NB4 (cell line): ENCODE measurements at regions not wholly inside any gene's neighbourhood (a gene's known extent, or its start where the extent isn't known, plus 50 kb on each side); places are given as distances from the start of the nearest gene placed in this dataset.

Source experiments
- CTCF ChIP-seq: IDR thresholded peaks from one replicate; pipeline ENCODE4 v1.5.1; 2012; ENCODE audit warnings: low read depth, low read length
- MAX ChIP-seq: IDR thresholded peaks from 2 replicates; pipeline ENCODE4 v1.6.1; 2011; ENCODE audit warnings: low read depth, low read length
- POLR2A ChIP-seq: IDR thresholded peaks from 2 replicates; pipeline ENCODE4 v1.6.1; 2011; ENCODE audit warnings: mild to moderate bottlenecking; ENCODE audit not compliant: insufficient read length; ENCODE audit errors: extremely low read depth

GRCh38 chr6:109295774-109296156 is 86.5 kb downstream of the CD164 start:
- TF ChIP-seq CTCF (no peak), POLR2A (no peak), MAX (no peak)
